IMR-90 (cell line): ENCODE measurements at regions not wholly inside any gene's neighbourhood (a gene's known extent, or its start where the extent isn't known, plus 50 kb on each side); places are given as distances from the start of the nearest gene placed in this dataset.

Source experiments
- ATAC-seq: fragments of 200-7000 bp; cut with Tn5 transposase; 2 replicates; pipeline ENCODE4 v1.9.1; 2020; ENCODE audit warnings: low read depth, mild to moderate bottlenecking, moderate library complexity
- BruUV-seq: library from RNA; stranded (reverse); fragments of 400-500 nt; replicated peaks from 2 replicates; lab custom pipeline; 2021; lab: Mats Ljungman, UMichigan
- CTCF ChIA-PET: fragments of 300-600 bp; formaldehyde crosslinking; extraction: SDS; loops from one replicate; lab custom pipeline; 2021; ENCODE audit warnings: antibody characterized with exemption; lab: Yijun Ruan, JAX
- POLR2A ChIA-PET: fragments of 300-600 bp; sonication (Branson Sonifier 250); formaldehyde crosslinking; loops from one replicate; lab custom pipeline; 2022; ENCODE audit warnings: antibody characterized with exemption; ENCODE audit not compliant: unreplicated experiment; lab: Charles Lee
- DNase-seq: peaks from one replicate; pipeline ENCODE4 v3.0.0; 2013
- H2AFZ ChIP-seq: replicated peaks from 2 replicates; pipeline ENCODE3; 2013; ENCODE audit warnings: low read length, mild to moderate bottlenecking; ENCODE audit not compliant: poor library complexity
- H2AK5ac ChIP-seq: 2 replicates; pipeline ENCODE4 v1.6.1; 2013; ENCODE audit warnings: low read depth, low read length, inconsistent platforms
- H2AK9ac ChIP-seq: replicated peaks from 2 replicates; pipeline ENCODE3; 2013; ENCODE audit warnings: mild to moderate bottlenecking, low read depth, low read length, moderate library complexity; ENCODE audit not compliant: poor library complexity
- H2BK120ac ChIP-seq: 2 replicates; pipeline ENCODE4 v1.6.1; 2013; ENCODE audit warnings: low read depth, low read length, inconsistent platforms
- H2BK15ac ChIP-seq: 3 replicates; pipeline ENCODE4 v1.6.1; 2013; ENCODE audit warnings: low read depth, low read length, inconsistent platforms
- H2BK20ac ChIP-seq: 2 replicates; pipeline ENCODE4 v1.6.1; 2013; ENCODE audit warnings: low read depth, mild to moderate bottlenecking, inconsistent platforms, low read length, moderate library complexity
- H2BK5ac ChIP-seq: 2 replicates; pipeline ENCODE4 v1.6.1; 2013; ENCODE audit warnings: mild to moderate bottlenecking, low read depth, low read length, inconsistent platforms; ENCODE audit not compliant: poor library complexity, severe bottlenecking
- H3K14ac ChIP-seq: replicated peaks from 2 replicates; pipeline ENCODE4 v1.6.1; 2013; ENCODE audit warnings: low read depth, low read length, inconsistent platforms
- H3K18ac ChIP-seq: 2 replicates; pipeline ENCODE4 v1.6.1; 2013; ENCODE audit warnings: low read depth, low read length, control low read depth
- H3K23ac ChIP-seq: 2 replicates; pipeline ENCODE4 v1.6.1; 2013; ENCODE audit warnings: low read depth, low read length, inconsistent platforms
- H3K27ac ChIP-seq: 2 replicates; pipeline ENCODE4 v1.5.1; 2013; ENCODE audit warnings: mild to moderate bottlenecking, control low read depth, low read length; ENCODE audit not compliant: insufficient read depth
- H3K27me3 ChIP-seq: 2 replicates; pipeline ENCODE4 v1.6.1; 2013; ENCODE audit warnings: low read length; ENCODE audit not compliant: control insufficient read depth, insufficient read depth
- H3K36me3 ChIP-seq: 2 replicates; pipeline ENCODE4 v1.6.1; 2013; ENCODE audit warnings: low read length, mixed read lengths; ENCODE audit not compliant: control insufficient read depth, insufficient read depth
- H3K4ac ChIP-seq: 2 replicates; pipeline ENCODE4 v1.6.1; 2013; ENCODE audit warnings: low read depth, low read length, inconsistent platforms
- H3K4me1 ChIP-seq: 2 replicates; pipeline ENCODE4 v1.6.1; 2013; ENCODE audit warnings: low read length, mixed read lengths; ENCODE audit not compliant: control insufficient read depth, insufficient read depth
- H3K4me2 ChIP-seq: 2 replicates; pipeline ENCODE4 v1.6.1; 2013; ENCODE audit warnings: low read depth, mild to moderate bottlenecking, control low read depth, low read length, moderate library complexity
- H3K4me3 ChIP-seq: 2 replicates; pipeline ENCODE4 v1.5.1; 2013; ENCODE audit warnings: low read depth, mild to moderate bottlenecking, control low read depth, low read length, moderate library complexity; ENCODE audit not compliant: insufficient read depth
- H3K56ac ChIP-seq: 2 replicates; pipeline ENCODE4 v1.6.1; 2013; ENCODE audit warnings: low read length, inconsistent platforms; ENCODE audit not compliant: insufficient read depth; ENCODE audit errors: extremely low read depth
- H3K79me1 ChIP-seq, 2 experiments: 2 replicates each; pipeline ENCODE4 v1.6.1; 2013; ENCODE audit warnings: low read length in 2 of 2, inconsistent platforms in 1 of 2, low read depth in 1 of 2
- H3K9ac ChIP-seq: 2 replicates; pipeline ENCODE4 v1.6.1; 2013; ENCODE audit warnings: low read depth, low read length, control low read depth
- H3K9me1 ChIP-seq: 2 replicates; pipeline ENCODE4 v1.6.1; 2013; ENCODE audit warnings: low read length, inconsistent platforms; ENCODE audit not compliant: insufficient read depth
- H3K9me3 ChIP-seq: 2 replicates; pipeline ENCODE4 v1.6.1; 2013; ENCODE audit warnings: low read length; ENCODE audit not compliant: control insufficient read depth, insufficient read depth
- H4K20me1 ChIP-seq: 2 replicates; pipeline ENCODE4 v1.6.1; 2013; ENCODE audit warnings: low read length, inconsistent platforms; ENCODE audit not compliant: insufficient read depth
- H4K5ac ChIP-seq: 2 replicates; pipeline ENCODE4 v1.6.1; 2013; ENCODE audit warnings: mild to moderate bottlenecking, low read depth, low read length, control low read depth
- H4K8ac ChIP-seq, 2 experiments: 2 replicates each; pipeline ENCODE4 v1.6.1; 2013; ENCODE audit warnings: low read depth in 2 of 2, low read length in 2 of 2, control low read depth in 1 of 2, inconsistent platforms in 1 of 2
- H4K91ac ChIP-seq: 2 replicates; pipeline ENCODE4 v1.6.1; 2013; ENCODE audit warnings: low read depth, low read length, inconsistent platforms; ENCODE audit not compliant: insufficient read depth
- BHLHE40 ChIP-seq: fragments of 150-350 bp; IDR thresholded peaks from 2 replicates; pipeline ENCODE4 v1.6.1; 2016; ENCODE audit warnings: mild to moderate bottlenecking, low read depth, low read length
- CEBPB ChIP-seq: IDR thresholded peaks from 2 replicates; pipeline ENCODE4 v1.6.1; 2012; ENCODE audit warnings: low read depth, low read length, improper control_type of control experiment
- CHD1 ChIP-seq: IDR thresholded peaks from 2 replicates; pipeline ENCODE4 v1.6.1; 2012; ENCODE audit warnings: low read depth, low read length, improper control_type of control experiment
- CTCF ChIP-seq: conservative IDR thresholded peaks from 2 replicates; pipeline ENCODE4 v1.5.1; 2012; ENCODE audit warnings: mild to moderate bottlenecking, low read depth, low read length, improper control_type of control experiment
- FOS ChIP-seq: fragments of 150-350 bp; IDR thresholded peaks from 2 replicates; pipeline ENCODE4 v1.6.1; 2016; ENCODE audit warnings: low read depth, low read length
- MAZ ChIP-seq: IDR thresholded peaks from 2 replicates; pipeline ENCODE4 v1.6.1; 2012; ENCODE audit warnings: low read depth, mild to moderate bottlenecking, low read length, improper control_type of control experiment, moderate library complexity, borderline replicate concordance
- NFE2L2 ChIP-seq: fragments of 150-350 bp; IDR thresholded peaks from 2 replicates; pipeline ENCODE4 v1.6.1; 2016; ENCODE audit warnings: low read depth, mild to moderate bottlenecking, low read length
- POLR2A ChIP-seq: IDR thresholded peaks from 2 replicates; pipeline ENCODE4 v1.6.1; 2012; ENCODE audit warnings: mild to moderate bottlenecking, low read depth, low read length
- RAD21 ChIP-seq: IDR thresholded peaks from 2 replicates; pipeline ENCODE4 v1.6.1; 2012; ENCODE audit warnings: low read length, improper control_type of control experiment
- RCOR1 ChIP-seq: IDR thresholded peaks from 2 replicates; pipeline ENCODE4 v1.6.1; 2012; ENCODE audit warnings: mild to moderate bottlenecking, low read length, improper control_type of control experiment; ENCODE audit not compliant: insufficient replicate concordance
- RFX5 ChIP-seq: IDR thresholded peaks from 2 replicates; pipeline ENCODE4 v1.8.0; 2012; ENCODE audit warnings: low read depth, mild to moderate bottlenecking, low read length, moderate library complexity
- SMC3 ChIP-seq: fragments of 150-350 bp; IDR thresholded peaks from 2 replicates; pipeline ENCODE4 v1.6.1; 2016; ENCODE audit warnings: low read depth, mild to moderate bottlenecking, antibody characterized with exemption, low read length, moderate library complexity
- WGBS, 2 experiments: methylation state at CpG; one replicate each; pipeline versions ENCODE4 v1.1.5 to v1.1.7; 2013; ENCODE audit warnings: missing lambda C conversion rate in 2 of 2; ENCODE audit not compliant: insufficient read length in 1 of 2; ENCODE audit errors: extremely low coverage in 2 of 2; 5-methylcytosine and 5-hydroxymethylcytosine counted together
- dilution Hi-C: fragments of 300-500 bp; cut with HindIII; formaldehyde crosslinking; loops from one replicate; pipeline ENCODE4 v1.14.3; 2018; ENCODE audit warnings: low sequenced_read_pairs; ENCODE audit not compliant: unreplicated experiment
- in situ Hi-C: fragments of 300-500 bp; cut with MboI; formaldehyde crosslinking; loops from 3 replicates; pipeline ENCODE4 v1.14.3; 2019; ENCODE audit warnings: low sequenced_read_pairs, inconsistent platforms, mixed read lengths
- intact Hi-C: fragments of 100-400 bp; cut with micrococcal nuclease; formaldehyde crosslinking; loops from 2 replicates; pipeline ENCODE4 v1.10.0; 2022

DNA sequence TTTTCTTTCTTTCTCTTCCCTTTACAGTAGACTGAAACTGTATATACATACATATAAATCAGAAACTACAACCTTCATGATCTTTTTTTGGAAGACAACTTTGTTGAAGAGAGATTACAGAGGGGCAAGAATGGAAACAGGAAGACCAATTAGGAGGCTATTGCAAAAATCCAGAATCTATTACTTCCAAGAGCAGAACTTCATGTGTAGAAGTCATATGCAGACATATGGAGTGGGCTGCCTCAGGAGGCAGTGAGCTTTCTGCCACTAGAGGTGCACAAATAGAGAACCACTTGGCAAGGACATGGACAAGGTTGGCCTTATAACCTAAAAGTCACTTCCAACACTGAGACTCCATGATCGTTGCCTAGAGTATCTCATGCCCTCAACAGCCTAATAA is 157.8 kb upstream of the NR4A3 start:
- H4K8ac ChIP-seq: no peak overlapping the region
- H4K5ac ChIP-seq: no peak overlapping the region
- H3K56ac ChIP-seq: no peak overlapping the region
- no peak overlapping the region for H3K23ac ChIP-seq
- POLR2A ChIA-PET: no interaction called here
- no peaks in the 10 kb centered on the region for H3K4me1 ChIP-seq
- H4K91ac ChIP-seq: no peak overlapping the region
- no peak overlapping the region for H2AK9ac ChIP-seq
- no CpG with 5 or more reads among the region's 1 CpG for WGBS, 2 experiments
- H3K14ac ChIP-seq: no peak overlapping the region
- intact Hi-C loops: no loop called here
- CTCF ChIA-PET: no interaction called here
- H3K79me1 ChIP-seq: no peaks in the 10 kb centered on the region
- dilution Hi-C loops: no loop called here
- no peak overlapping the region for H3K4me3 ChIP-seq
- H3K9me1 ChIP-seq: no peaks in the 10 kb centered on the region
- H3K36me3 ChIP-seq: no peaks in the 10 kb centered on the region
- no peak overlapping the region for H3K27ac ChIP-seq
- no peaks in the 10 kb centered on the region for H4K20me1 ChIP-seq
- H3K18ac ChIP-seq: no peak overlapping the region
- no peak overlapping the region for H3K4ac ChIP-seq
- BruUV-seq: no TSS peak
- H2BK120ac ChIP-seq: no peak overlapping the region
- peaks cover 6% of the 10 kb centered on the region for H3K27me3 ChIP-seq
- TF ChIP-seq CTCF (no peak), NFE2L2 (no peak), POLR2A (no peak), BHLHE40 (no peak), FOS (no peak), RFX5 (no peak), CEBPB (no peak), SMC3 (no peak), RCOR1 (no peak), CHD1 (no peak), MAZ (no peak), RAD21 (no peak)
- no peak overlapping the region for H2BK5ac ChIP-seq
- no peak overlapping the region for H2AK5ac ChIP-seq
- H3K9me3 ChIP-seq: no peaks in the 10 kb centered on the region
- H2BK20ac ChIP-seq: no peak overlapping the region
- no peak overlapping the region for H2AFZ ChIP-seq
- no peak overlapping the region for H3K4me2 ChIP-seq
- no peak overlapping the region for H3K9ac ChIP-seq
- no peak overlapping the region for H2BK15ac ChIP-seq
- in situ Hi-C loops: no loop called here
- DNase-seq (no peak), ATAC-seq (no peak)
